HS-5 (cell line): ENCODE measurements at regions not wholly inside any gene's neighbourhood (a gene's known extent, or its start where the extent isn't known, plus 50 kb on each side); places are given as distances from the start of the nearest gene placed in this dataset.
"Not testable (repeated sequence)": the region's sequence is repeated elsewhere in the genome, so short reads cannot be mapped to it uniquely, and the experiment has no call there.

ENCODE experiments used
- DNase-seq: peaks from one replicate; pipeline ENCODE4 v3.0.0-alpha.2; 2012; ENCODE audit warnings: low read depth

DNA sequence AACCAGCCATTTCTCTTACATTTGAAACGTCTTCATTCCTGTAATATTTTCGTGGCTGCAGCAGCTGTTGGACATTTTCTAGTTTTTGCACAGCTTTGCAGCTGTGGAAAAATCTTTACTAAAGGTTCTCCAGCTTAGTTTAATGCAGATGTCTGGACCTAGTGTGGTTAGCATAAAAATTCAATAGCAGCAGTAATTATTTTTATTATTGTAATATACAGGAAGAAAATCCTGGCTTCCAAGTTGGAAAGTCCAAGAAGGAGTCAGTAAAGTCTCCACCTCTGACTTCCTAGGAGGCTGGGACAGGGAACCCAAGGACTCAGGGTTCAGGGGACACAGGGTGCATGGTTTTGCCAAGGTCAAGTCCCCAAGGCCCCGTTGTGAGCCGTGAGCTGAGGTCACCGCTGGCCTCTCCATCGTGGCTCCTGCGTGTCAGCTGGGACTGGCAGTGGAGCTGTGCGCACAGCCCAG, 230.6 kb downstream of the FNDC1 start:
- no peak for DNase-seq

DNA sequence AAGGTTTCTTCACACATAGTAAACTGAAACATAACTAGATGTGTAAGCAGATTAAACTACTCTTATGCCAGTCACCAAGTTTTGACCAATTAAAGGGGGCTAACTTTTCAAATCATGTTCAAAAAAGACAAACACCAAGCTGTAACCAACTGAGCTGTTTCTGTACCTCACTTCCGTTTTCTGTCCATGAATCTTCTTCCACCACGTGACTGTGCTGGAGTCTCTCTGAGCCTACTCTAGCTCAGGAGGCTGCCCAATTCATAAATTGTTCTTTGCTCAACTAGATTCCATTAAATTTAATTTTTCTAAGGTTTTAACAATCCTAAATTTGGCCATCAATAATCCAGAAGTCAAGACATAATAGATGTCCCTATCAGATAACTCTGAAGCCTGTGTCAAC, 229.4 kb downstream of the FNDC1 start:
- no peak for DNase-seq

- DNase-seq, result no peak
Measured at GRCh38 chr6:159397753-159398152, 228.6 kb downstream of the FNDC1 start.

DNA sequence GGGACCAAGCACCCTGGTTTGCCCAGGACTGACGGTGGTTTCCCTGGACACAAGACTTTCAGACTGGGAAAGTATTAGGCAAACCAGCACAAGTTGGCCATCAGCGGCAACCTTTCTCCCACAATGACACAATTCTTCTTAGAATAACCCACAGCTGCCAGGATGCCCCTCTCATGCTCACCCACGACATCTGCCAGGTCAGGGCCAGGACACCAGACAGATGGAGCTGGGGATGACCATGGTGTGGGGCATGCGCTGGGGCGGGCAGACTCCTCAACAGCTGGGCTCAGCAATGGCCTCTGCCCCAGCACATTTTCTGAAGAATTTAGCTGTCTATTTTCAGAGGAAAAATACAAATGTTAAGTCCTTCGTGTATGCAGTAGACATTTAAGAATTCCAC, 226.4 kb downstream of the FNDC1 start:
- no peak for DNase-seq

- not testable (repeated sequence) for DNase-seq
Measured at GRCh38 chr6:159392695-159393094, 223.5 kb downstream of the FNDC1 start.

DNA sequence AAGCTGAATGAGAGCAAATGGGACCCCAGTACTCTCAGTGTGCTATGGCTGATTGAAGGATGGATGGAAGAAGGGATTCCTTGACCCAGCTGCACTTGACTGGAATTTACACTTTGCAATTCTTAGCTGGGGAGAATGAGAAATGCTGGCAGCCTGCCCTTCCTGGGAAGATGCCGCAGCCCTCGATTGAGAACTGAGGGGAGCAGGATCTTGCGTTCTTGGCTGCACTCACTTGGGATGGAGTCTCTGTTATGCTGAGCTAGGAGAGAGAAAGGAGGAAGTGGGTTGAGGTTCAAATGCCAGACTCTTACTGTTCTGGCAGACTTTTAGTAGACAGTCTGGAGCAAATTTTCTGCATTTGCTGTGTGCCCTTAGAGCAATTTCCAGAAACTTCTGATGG, 221.2 kb downstream of the FNDC1 start:
- no peak for DNase-seq

- DNase-seq, result no peak
Measured at GRCh38 chr6:159389695-159390094, 220.5 kb downstream of the FNDC1 start.

- no peak for DNase-seq
Measured at GRCh38 chr6:159380114-159380513, 210.9 kb downstream of the FNDC1 start.

DNA sequence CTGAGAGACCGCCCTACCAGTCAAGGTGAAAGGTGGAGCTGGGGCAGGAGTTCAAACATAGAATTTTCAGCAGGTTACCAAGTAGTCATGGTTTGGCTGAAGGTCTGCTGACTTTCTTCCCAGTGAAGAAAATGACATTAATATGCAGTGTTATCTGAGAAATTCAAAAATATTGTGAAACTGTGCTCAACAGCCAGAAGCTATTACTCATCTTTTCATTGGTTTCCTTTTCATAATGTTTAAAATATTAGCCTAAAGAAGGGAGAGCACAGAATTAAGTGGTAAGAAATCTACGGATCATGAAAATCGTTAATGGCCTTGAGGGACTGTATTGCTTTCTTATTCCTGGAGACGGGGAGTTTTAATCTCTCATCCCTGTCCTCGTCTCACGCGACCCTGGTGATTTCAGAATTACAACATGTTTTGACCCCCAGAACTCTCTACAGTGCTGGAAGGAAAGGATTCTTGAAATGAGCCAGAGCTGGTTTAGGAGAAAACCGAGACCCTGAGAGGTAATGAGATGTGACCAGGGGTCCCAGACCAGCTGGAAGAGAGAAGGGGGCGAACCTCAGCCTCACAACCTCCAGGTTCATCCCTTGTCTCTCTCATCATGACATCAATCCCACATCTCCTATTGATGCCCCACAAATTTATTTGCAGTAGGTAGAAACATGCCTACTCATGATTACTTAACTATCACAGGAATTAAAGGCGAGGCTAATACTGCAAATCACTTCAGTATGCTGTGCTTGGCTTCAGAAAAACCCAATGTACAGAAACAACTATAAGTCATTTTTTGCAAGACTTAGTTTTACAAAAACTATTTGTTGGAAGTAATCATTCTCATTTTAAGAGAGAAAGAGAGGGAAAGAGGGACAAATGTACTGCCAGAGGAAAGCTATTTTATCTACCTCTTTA, 209.5 kb downstream of the FNDC1 start:
- no peak for DNase-seq

DNA sequence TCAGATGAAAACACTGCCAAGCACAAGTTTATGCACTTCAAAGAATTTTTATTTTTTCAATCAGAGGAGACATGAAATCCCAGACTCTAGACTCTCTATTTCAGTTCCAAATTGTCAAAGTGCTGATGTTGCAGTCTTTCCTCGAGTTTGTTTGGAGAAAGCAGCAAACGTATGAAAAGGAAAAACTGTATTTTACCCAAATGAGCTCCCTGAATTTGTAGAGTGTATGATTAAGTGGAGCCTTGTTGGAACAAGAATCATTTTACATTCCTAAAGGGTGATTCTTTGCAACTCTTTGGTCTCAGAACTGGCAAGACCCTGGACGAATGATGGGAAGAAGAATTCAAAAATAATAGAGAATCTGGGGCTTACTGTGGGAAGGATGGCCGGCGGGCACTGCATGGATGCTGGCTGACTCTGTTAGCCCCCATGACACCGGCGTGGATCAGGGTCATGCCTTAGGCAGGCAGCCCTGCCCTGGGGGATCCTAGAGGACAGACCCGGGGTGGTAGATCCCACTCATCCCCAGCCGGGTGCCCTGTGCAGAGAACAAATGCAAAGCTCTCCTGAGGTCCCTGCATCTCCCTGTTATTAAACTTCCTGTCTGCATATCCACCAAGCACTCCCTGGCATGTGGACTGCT, 207.4 kb downstream of the FNDC1 start:
- no peak for DNase-seq

- no peak for DNase-seq
Measured at GRCh38 chr6:159375014-159375413, 205.8 kb downstream of the FNDC1 start.

GRCh38 chr6:159373670-159374069, 204.5 kb downstream of the FNDC1 start:
- no peak for DNase-seq

GRCh38 chr6:159372333-159372732, 203.1 kb downstream of the FNDC1 start:
- no peak for DNase-seq

DNA sequence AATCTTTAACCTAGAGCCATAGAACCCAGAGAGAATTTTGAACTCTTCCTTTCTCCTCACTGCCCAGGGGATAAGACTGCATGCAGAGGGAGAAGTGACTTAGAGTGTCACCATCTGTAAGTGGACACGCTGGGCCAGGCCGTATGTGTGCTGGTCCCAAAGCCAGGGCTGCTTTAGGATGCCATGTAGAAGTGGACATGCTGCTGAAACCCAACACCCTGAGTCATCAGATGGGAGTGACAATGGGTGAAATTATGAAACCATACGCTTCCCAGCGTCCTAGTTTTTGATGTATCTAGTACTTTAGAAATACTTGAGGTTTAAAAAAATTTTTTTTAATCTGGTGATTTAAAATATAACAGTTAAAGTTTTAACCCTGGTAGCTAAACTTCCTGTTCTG, 191.1 kb downstream of the FNDC1 start:
- DNase-seq, result no peak

- no peak for DNase-seq
Measured at GRCh38 chr6:159359581-159360297, 190.5 kb downstream of the FNDC1 start.

GRCh38 chr6:159358562-159358961, 189.4 kb downstream of the FNDC1 start:
- DNase-seq, result no peak

GRCh38 chr6:159357211-159357915, 188.2 kb downstream of the FNDC1 start:
- DNase-seq, result no peak

DNA sequence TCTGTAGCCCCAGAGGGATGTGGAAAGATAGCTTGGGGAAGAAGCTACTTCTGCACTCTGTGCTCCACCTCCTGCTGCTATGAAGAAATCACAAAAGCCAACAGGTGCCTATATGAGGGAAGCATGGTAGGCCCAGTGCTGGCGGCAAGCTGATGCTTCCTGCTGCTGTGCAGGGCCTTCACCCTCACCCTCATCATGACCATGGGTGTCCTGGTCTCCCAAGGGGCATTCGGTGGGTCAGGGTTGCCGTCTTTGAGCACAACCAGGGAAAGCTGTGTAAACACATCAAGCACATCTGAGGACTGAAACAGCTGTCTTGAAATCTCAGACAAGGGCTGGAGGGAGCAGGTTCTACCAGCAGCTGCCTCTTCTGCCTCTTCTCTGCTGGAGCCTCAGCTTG, 184.0 kb downstream of the FNDC1 start:
- DNase-seq, result no peak

DNA sequence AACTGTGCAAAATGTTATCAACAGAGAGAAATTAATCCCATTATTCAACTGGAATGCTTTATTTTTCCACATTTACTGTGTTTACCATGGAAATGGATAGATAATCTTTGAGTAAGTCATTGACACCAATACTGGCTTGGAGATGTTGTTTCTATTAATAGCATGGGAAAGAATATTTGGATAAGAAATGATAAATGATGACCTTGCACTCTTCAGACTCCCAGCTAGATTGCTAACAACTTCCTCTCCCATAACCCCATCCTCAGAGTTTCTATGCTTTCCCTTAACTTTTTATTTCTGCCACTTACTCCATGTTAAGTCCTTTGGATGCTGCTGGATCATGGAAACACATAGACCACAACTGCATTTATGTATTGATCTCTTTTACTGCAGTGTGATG, 182.5 kb downstream of the FNDC1 start:
- DNase-seq, result no peak

DNA sequence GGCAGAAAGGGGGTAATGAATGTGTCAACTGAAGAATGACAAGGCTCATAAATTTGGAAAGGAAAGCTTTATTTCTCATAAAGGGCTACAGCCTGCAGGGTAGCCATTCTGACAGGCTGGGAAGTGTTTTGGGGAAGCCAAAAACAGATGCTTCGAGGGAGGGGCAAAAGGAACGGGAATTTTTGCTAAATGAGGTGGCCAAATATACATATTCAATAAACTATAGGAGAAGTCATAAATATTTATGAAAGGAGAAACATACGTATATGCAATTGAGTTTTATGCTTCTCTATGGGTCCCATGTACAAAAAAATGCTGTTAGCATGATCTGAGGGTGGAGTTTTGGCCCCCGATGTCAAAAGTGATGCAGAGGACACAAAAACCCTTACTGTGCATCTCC, 180.7 kb downstream of the FNDC1 start:
- DNase-seq, result no peak

DNA sequence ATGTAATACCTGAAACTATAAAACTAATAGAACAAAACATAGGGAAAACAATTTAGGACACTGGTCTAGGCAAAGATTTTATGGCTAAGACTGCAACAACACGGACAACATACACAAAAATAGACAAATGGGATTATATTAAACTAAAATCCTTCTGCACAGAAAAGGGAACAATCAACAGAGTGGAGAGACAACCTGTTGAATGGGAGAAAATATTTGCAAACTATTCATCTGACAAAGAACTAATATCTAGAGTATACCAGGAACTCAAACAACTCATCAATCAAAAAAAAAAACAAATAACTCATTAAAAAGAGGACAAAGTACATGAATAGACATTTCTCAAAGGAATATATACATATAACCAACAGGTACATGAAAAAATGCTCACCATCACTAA, 174.5 kb downstream of the FNDC1 start:
- no peak for DNase-seq

DNA sequence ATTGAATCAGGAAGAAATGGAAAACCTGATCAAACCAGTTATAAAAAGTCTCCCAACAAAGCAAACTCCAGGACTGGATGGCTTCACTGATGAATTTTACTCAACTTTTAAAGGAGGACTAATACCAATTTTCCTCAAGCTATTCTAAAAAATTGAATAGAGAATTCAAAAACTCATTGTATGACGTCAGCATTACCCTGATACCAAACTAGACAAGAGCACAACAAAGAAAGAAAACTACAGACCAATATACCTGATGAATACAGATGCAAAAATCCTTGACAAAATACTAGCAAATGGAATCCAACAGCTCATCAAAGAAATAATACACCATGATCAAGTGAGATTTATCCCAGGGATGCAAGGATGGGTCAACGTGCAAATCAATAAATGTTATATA, 172.9 kb downstream of the FNDC1 start:
- no peak for DNase-seq
